ENCODE measurements at regions not wholly inside any gene's neighbourhood (a gene's known extent, or its start where the extent isn't known, plus 50 kb on each side); places are given as distances from the start of the nearest gene placed in this dataset.

GRCh38 chr14:51351997-51352396 is 112.0 kb downstream of the TMX1 start:
- TF ChIP-seq TAF1 (IDR thresholded peaks at IDR 0.05; ENCODE audit: low read depth, low read length): no peak
- no peak for TF ChIP-seq POLR2A (IDR thresholded peaks at IDR 0.05; ENCODE audit: control extremely low read depth in 1 of 2, low read depth in 2 of 2, low read length in 2 of 2)
- no peak for TF ChIP-seq EP300 (IDR thresholded peaks at IDR 0.05; ENCODE audit: borderline replicate concordance in 1 of 2, low read depth in 2 of 2, low read length in 2 of 2)
- TF ChIP-seq CTCF (IDR thresholded peaks at IDR 0.05; ENCODE audit: control extremely low read depth in 1 of 3, insufficient read depth in 1 of 3, low read depth in 1 of 3, low read length in 3 of 3): no peak
- TF ChIP-seq GABPA (IDR thresholded peaks at IDR 0.05; ENCODE audit: borderline replicate concordance, insufficient read depth, low read length): no peak
- no peak for TF ChIP-seq SP4 (IDR thresholded peaks at IDR 0.05; ENCODE audit: low read length)
- TF ChIP-seq MAX (IDR thresholded peaks at IDR 0.05): no peak

All from H1 (cell line).